Stomach (tissue), 4 donors: ENCODE measurements at regions not wholly inside any gene's neighbourhood (a gene's known extent, or its start where the extent isn't known, plus 50 kb on each side); places are given as distances from the start of the nearest gene placed in this dataset.

ENCODE experiments used
- POLR2AphosphoS5 ChIP-seq, 3 donors: sonication (generic); formaldehyde crosslinking; IDR thresholded peaks; one replicate each; pipeline ENCODE4 v1.6.1; 2016; ENCODE audit warnings: antibody characterized with exemption in 3 of 3
- TF ChIP-seq, protein P1 (sequence below), 7 experiments: fragments of 450-650 bp in 4 of 7; fragments of 200-600 bp in 3 of 7; sonication (generic) in 3 of 7; IDR thresholded peaks; one replicate each; pipeline ENCODE4 v1.5.1; 2016 to 2019; ENCODE audit warnings: antibody characterized with exemption in 7 of 7, control low read depth in 2 of 7, mild to moderate bottlenecking in 1 of 7

DNA sequence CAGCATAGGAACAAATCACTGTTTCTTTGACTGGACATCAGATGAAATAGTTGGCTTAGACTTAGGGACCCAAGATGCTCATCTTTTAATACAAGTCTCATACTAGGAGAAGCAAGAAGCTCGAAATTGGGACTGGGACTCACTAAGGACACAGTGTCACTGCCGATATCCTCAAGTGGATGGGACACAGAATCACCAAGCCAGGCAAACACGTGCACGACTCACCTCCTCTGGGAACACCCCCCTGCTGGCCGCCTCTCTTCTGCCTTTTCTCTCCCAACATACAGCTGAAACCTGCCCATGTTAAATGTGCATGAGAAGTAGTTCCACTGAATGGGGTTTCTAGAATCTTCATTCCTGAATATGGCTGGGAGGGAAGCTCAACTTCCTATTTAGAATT is 106.6 kb upstream of the FAM204A start:
- no peak for TF ChIP-seq POLR2AphosphoS5 (IDR thresholded peaks at IDR 0.05)
- TF ChIP-seq, protein P1, sequence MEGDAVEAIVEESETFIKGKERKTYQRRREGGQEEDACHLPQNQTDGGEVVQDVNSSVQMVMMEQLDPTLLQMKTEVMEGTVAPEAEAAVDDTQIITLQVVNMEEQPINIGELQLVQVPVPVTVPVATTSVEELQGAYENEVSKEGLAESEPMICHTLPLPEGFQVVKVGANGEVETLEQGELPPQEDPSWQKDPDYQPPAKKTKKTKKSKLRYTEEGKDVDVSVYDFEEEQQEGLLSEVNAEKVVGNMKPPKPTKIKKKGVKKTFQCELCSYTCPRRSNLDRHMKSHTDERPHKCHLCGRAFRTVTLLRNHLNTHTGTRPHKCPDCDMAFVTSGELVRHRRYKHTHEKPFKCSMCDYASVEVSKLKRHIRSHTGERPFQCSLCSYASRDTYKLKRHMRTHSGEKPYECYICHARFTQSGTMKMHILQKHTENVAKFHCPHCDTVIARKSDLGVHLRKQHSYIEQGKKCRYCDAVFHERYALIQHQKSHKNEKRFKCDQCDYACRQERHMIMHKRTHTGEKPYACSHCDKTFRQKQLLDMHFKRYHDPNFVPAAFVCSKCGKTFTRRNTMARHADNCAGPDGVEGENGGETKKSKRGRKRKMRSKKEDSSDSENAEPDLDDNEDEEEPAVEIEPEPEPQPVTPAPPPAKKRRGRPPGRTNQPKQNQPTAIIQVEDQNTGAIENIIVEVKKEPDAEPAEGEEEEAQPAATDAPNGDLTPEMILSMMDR (IDR thresholded peaks at IDR 0.05) = no peak
